HCT116 (cell line): ENCODE measurements at regions not wholly inside any gene's neighbourhood (a gene's known extent, or its start where the extent isn't known, plus 50 kb on each side); places are given as distances from the start of the nearest gene placed in this dataset.

Experiments
- ATAC-seq: fragments of 200-7000 bp; cut with Tn5 transposase; 2 replicates; pipeline ENCODE4 v1.9.1; 2020; ENCODE audit warnings: mild to moderate bottlenecking, moderate library complexity
- BruUV-seq: library from RNA; stranded (reverse); fragments of 400-500 nt; replicated peaks from 2 replicates; lab custom pipeline; 2021; lab: Mats Ljungman, UMichigan
- CTCF ChIA-PET: fragments of 300-600 bp; sonication (Branson Sonifier 250); formaldehyde crosslinking; loops from one replicate; lab custom pipeline; 2021; ENCODE audit warnings: antibody characterized with exemption; lab: Charles Lee
- POLR2A ChIA-PET: fragments of 300-600, 350-600 bp; sonication (Branson Sonifier 250); formaldehyde crosslinking; loops from one replicate; lab custom pipeline; 2021; ENCODE audit warnings: antibody characterized with exemption; lab: Charles Lee
- RAD21 ChIA-PET, 2 experiments: fragments of 300-600 bp; sonication (Branson Sonifier 250); formaldehyde crosslinking; loops; one replicate each; lab custom pipeline; 2023; ENCODE audit warnings: low total read pairs in 2 of 2; ENCODE audit not compliant: uncharacterized antibody in 2 of 2, unreplicated experiment in 2 of 2, low non-redundant PET in 1 of 2; lab: Charles Lee
- DNase-seq: peaks from one replicate; pipeline ENCODE4 v3.0.0-alpha.2; 2010; ENCODE audit warnings: low read depth, low spot score
- H2AFZ ChIP-seq: fragments of 200-600 bp; shearing (Covaris generic), sonication (generic); 2 replicates; pipeline ENCODE4 v1.6.1; 2017; ENCODE audit warnings: low read depth, mixed run types, mixed read lengths, antibody characterized with exemption, low read length; ENCODE audit not compliant: poor library complexity, severe bottlenecking
- H3K27ac ChIP-seq: 2 replicates; pipeline ENCODE4 v1.5.1; 2012; ENCODE audit warnings: low read depth, low read length
- H3K27me3 ChIP-seq: fragments of 200-600 bp; sonication (generic); 2 replicates; pipeline ENCODE4 v1.6.1; 2016; ENCODE audit warnings: mixed run types, low read length, mixed read lengths; ENCODE audit not compliant: insufficient read depth
- H3K36me3 ChIP-seq, 2 experiments: fragments of 200-500 bp in 1 of 2; fragments of 200-600 bp in 1 of 2; sonication (Bioruptor generic) in 1 of 2; sonication (generic) in 1 of 2; 2 replicates each; pipeline versions ENCODE4 v1.5.1 to v1.6.1; 2014 to 2016; ENCODE audit warnings: low read length in 2 of 2, inconsistent platforms in 1 of 2, mixed read lengths in 1 of 2, mixed run types in 1 of 2; ENCODE audit not compliant: insufficient read depth in 2 of 2, control insufficient read depth in 1 of 2
- H3K4me1 ChIP-seq, 2 experiments: fragments of 200-600 bp in 1 of 2; sonication (generic) in 1 of 2; 2 replicates each; pipeline versions ENCODE4 v1.5.1 to v1.6.1; 2012 to 2017; ENCODE audit warnings: low read length in 2 of 2, inconsistent platforms in 1 of 2, mild to moderate bottlenecking in 1 of 2, mixed read lengths in 1 of 2, mixed run types in 1 of 2, moderate library complexity in 1 of 2; ENCODE audit not compliant: insufficient read depth in 2 of 2, control insufficient read depth in 1 of 2
- H3K4me2 ChIP-seq: fragments of 200-600 bp; sonication (generic); 2 replicates; pipeline ENCODE4 v1.6.1; 2017; ENCODE audit warnings: mixed run types, low read length, mixed read lengths
- H3K4me3 ChIP-seq, 2 experiments: fragments of 200-600 bp in 1 of 2; sonication (generic) in 1 of 2; replicated peaks in 1 of 2; 2 replicates each; pipeline ENCODE4 v1.5.1; 2011 to 2016; ENCODE audit warnings: low read length in 2 of 2, control low read depth in 1 of 2, low read depth in 1 of 2, mild to moderate bottlenecking in 1 of 2, mixed read lengths in 1 of 2, mixed run types in 1 of 2
- H3K79me2 ChIP-seq: fragments of 200-600 bp; sonication (generic); 2 replicates; pipeline ENCODE4 v1.6.1; 2017; ENCODE audit warnings: mild to moderate bottlenecking, mixed run types, low read length, moderate library complexity, mixed read lengths; ENCODE audit not compliant: insufficient read depth
- H3K9ac ChIP-seq: fragments of 200-600 bp; sonication (generic); 2 replicates; pipeline ENCODE4 v1.6.1; 2016; ENCODE audit warnings: low read length, mixed read lengths
- H3K9me2 ChIP-seq: fragments of 200-600 bp; sonication (generic), shearing (Covaris generic); 2 replicates; pipeline ENCODE4 v1.6.1; 2017; ENCODE audit warnings: mixed run types, mild to moderate bottlenecking, moderate library complexity; ENCODE audit not compliant: insufficient read depth
- H3K9me3 ChIP-seq, 2 experiments: fragments of 200-500 bp in 1 of 2; fragments of 200-600 bp in 1 of 2; sonication (Bioruptor generic) in 1 of 2; sonication (generic) in 1 of 2; 2 replicates each; pipeline ENCODE4 v1.6.1; 2014 to 2017; ENCODE audit warnings: low read length in 2 of 2, mixed read lengths in 2 of 2, inconsistent platforms in 1 of 2, low read depth in 1 of 2, mild to moderate bottlenecking in 1 of 2, mixed run types in 1 of 2, moderate library complexity in 1 of 2; ENCODE audit not compliant: control insufficient read depth in 1 of 2, insufficient read depth in 1 of 2
- H4K20me1 ChIP-seq: fragments of 200-600 bp; sonication (generic), shearing (Covaris generic); 2 replicates; pipeline ENCODE4 v1.6.1; 2017; ENCODE audit warnings: mixed run types, mild to moderate bottlenecking, moderate library complexity; ENCODE audit not compliant: insufficient read depth
- CBX3 ChIP-seq: IDR thresholded peaks from 2 replicates; pipeline ENCODE4 v1.6.1; 2012; ENCODE audit warnings: low read depth
- EGR1 ChIP-seq: IDR thresholded peaks from 2 replicates; pipeline ENCODE4 v1.6.1; 2012; ENCODE audit warnings: low read depth
- EZH2 ChIP-seq: fragments of 200-600 bp; sonication (generic); IDR thresholded peaks from 2 replicates; pipeline ENCODE4 v1.6.1; 2017; ENCODE audit warnings: antibody characterized with exemption, mixed run types
- EZH2phosphoT487 ChIP-seq: fragments of 200-600 bp; IDR thresholded peaks from 2 replicates; pipeline ENCODE4 v1.6.1; 2018; ENCODE audit warnings: antibody characterized with exemption, borderline replicate concordance
- JUND ChIP-seq: IDR thresholded peaks from 2 replicates; pipeline ENCODE4 v1.6.1; 2012
- MAX ChIP-seq: IDR thresholded peaks from 2 replicates; pipeline ENCODE4 v1.6.1; 2012
- POLR2AphosphoS5 ChIP-seq: IDR thresholded peaks from 2 replicates; pipeline ENCODE4 v1.6.1; 2011; ENCODE audit warnings: mild to moderate bottlenecking, low read depth, low read length, moderate library complexity
- RAD21 ChIP-seq: IDR thresholded peaks from 2 replicates; pipeline ENCODE4 v1.6.1; 2012; ENCODE audit warnings: low read depth, mild to moderate bottlenecking
- SIN3A ChIP-seq: IDR thresholded peaks from 2 replicates; pipeline ENCODE4 v1.6.1; 2012; ENCODE audit warnings: low read depth
- SP1 ChIP-seq: IDR thresholded peaks from 2 replicates; pipeline ENCODE4 v1.6.1; 2012; ENCODE audit warnings: low read depth
- SRF ChIP-seq: IDR thresholded peaks from 2 replicates; pipeline ENCODE4 v1.6.1; 2012; ENCODE audit warnings: low read depth
- TCF7L2 ChIP-seq: IDR thresholded peaks from 2 replicates; pipeline ENCODE4 v1.7.0; 2011; ENCODE audit warnings: borderline replicate concordance, inconsistent platforms; ENCODE audit not compliant: insufficient read depth, insufficient read length; ENCODE audit errors: extremely low read depth
- ZBTB33 ChIP-seq: IDR thresholded peaks from 2 replicates; pipeline ENCODE4 v1.6.1; 2011; ENCODE audit warnings: mild to moderate bottlenecking, low read length, moderate library complexity; ENCODE audit not compliant: insufficient replicate concordance; ENCODE audit errors: extremely low read depth
- ZFX ChIP-seq: fragments of 450-650 bp; IDR thresholded peaks from 2 replicates; pipeline ENCODE4 v1.6.1; 2017
- ZNF274 ChIP-seq: fragments of 200-500 bp; sonication (Bioruptor generic); IDR thresholded peaks from 2 replicates; pipeline ENCODE4 v1.6.1; 2014; ENCODE audit warnings: mild to moderate bottlenecking, low read depth, low read length, inconsistent platforms
- intact Hi-C: fragments of 100-400 bp; cut with micrococcal nuclease; formaldehyde crosslinking; loops from 2 replicates; pipeline ENCODE4 v1.10.0; 2022
- TF ChIP-seq, protein P1 (sequence below): IDR thresholded peaks from 2 replicates; pipeline ENCODE4 v1.6.1; 2012; ENCODE audit warnings: low read depth
- TF ChIP-seq, protein P2 (sequence below), 3 experiments: fragments of 200-600 bp in 1 of 3; sonication (generic) in 1 of 3; IDR thresholded peaks in 2 of 3; conservative IDR thresholded peaks in 1 of 3; 2 replicates each; pipeline ENCODE4 v1.5.1; 2012 to 2017; ENCODE audit warnings: low read depth in 2 of 3, low read length in 2 of 3, antibody characterized with exemption in 1 of 3, borderline replicate concordance in 1 of 3, control low read depth in 1 of 3, mild to moderate bottlenecking in 1 of 3, mixed read lengths in 1 of 3, mixed run types in 1 of 3, moderate library complexity in 1 of 3; ENCODE audit not compliant: insufficient read depth in 1 of 3

DNA sequence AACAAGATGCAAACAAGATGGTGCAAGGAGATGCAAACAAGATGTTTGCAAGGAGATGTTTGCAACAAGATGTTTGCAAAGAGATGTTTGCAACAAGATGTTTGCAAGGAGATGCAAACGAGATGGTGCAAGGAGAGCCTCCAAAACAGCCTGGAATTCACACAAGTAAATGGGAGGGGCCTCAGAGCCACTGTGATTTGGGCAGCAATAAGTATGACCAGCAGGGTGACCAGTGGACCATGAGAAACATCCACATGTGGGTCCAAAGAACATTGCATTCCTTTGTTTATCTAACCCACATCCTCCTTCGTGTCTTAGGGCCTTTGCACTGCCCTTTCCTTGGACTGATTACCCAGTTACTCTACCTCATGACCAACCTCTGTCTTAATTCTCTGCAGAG is 162.9 kb downstream of the PLPP3 start:
- peaks cover 9% of the 10 kb centered on the region for H3K27me3 ChIP-seq
- H3K9ac ChIP-seq: no peak overlapping the region
- H3K36me3 ChIP-seq: no peaks in the 10 kb centered on the region
- no peaks in the 10 kb centered on the region for H4K20me1 ChIP-seq
- CTCF ChIA-PET: no interaction called here
- no peak overlapping the region for H3K27ac ChIP-seq
- H2AFZ ChIP-seq: no peak overlapping the region
- H3K9me2 ChIP-seq: no peaks in the 10 kb centered on the region
- no peaks in the 10 kb centered on the region for H3K4me1 ChIP-seq
- RAD21 ChIA-PET: no interaction called here
- intact Hi-C loops: loop anchor here (10.0 kb wide), 1 partner anchor 62 kb away; no protein-coding TSS in a partner anchor
- no peak; the same call in 1 of the 2 replicates for ATAC-seq
- POLR2A ChIA-PET: no interaction called here
- no TSS peak for BruUV-seq
- no peaks in the 10 kb centered on the region for H3K79me2 ChIP-seq
- no peak for TF ChIP-seq EGR1
- no peak for TF ChIP-seq SIN3A
- TF ChIP-seq MAX: no peak
- no peak for TF ChIP-seq ZFX
- TF ChIP-seq POLR2AphosphoS5: no peak
- no peak for TF ChIP-seq SP1
- no peak for TF ChIP-seq SRF
- TF ChIP-seq JUND: no peak
- no peak for TF ChIP-seq EZH2
- TF ChIP-seq, protein P1, sequence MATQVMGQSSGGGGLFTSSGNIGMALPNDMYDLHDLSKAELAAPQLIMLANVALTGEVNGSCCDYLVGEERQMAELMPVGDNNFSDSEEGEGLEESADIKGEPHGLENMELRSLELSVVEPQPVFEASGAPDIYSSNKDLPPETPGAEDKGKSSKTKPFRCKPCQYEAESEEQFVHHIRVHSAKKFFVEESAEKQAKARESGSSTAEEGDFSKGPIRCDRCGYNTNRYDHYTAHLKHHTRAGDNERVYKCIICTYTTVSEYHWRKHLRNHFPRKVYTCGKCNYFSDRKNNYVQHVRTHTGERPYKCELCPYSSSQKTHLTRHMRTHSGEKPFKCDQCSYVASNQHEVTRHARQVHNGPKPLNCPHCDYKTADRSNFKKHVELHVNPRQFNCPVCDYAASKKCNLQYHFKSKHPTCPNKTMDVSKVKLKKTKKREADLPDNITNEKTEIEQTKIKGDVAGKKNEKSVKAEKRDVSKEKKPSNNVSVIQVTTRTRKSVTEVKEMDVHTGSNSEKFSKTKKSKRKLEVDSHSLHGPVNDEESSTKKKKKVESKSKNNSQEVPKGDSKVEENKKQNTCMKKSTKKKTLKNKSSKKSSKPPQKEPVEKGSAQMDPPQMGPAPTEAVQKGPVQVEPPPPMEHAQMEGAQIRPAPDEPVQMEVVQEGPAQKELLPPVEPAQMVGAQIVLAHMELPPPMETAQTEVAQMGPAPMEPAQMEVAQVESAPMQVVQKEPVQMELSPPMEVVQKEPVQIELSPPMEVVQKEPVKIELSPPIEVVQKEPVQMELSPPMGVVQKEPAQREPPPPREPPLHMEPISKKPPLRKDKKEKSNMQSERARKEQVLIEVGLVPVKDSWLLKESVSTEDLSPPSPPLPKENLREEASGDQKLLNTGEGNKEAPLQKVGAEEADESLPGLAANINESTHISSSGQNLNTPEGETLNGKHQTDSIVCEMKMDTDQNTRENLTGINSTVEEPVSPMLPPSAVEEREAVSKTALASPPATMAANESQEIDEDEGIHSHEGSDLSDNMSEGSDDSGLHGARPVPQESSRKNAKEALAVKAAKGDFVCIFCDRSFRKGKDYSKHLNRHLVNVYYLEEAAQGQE: no peak
- TF ChIP-seq CBX3: no peak
- TF ChIP-seq, protein P2, sequence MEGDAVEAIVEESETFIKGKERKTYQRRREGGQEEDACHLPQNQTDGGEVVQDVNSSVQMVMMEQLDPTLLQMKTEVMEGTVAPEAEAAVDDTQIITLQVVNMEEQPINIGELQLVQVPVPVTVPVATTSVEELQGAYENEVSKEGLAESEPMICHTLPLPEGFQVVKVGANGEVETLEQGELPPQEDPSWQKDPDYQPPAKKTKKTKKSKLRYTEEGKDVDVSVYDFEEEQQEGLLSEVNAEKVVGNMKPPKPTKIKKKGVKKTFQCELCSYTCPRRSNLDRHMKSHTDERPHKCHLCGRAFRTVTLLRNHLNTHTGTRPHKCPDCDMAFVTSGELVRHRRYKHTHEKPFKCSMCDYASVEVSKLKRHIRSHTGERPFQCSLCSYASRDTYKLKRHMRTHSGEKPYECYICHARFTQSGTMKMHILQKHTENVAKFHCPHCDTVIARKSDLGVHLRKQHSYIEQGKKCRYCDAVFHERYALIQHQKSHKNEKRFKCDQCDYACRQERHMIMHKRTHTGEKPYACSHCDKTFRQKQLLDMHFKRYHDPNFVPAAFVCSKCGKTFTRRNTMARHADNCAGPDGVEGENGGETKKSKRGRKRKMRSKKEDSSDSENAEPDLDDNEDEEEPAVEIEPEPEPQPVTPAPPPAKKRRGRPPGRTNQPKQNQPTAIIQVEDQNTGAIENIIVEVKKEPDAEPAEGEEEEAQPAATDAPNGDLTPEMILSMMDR (IDR thresholded peaks at IDR 0.05 in 2 of 3, conservative IDR thresholded peaks at IDR 0.05 in 1 of 3; ENCODE audit: borderline replicate concordance in 1 of 3, insufficient read depth in 1 of 3, low read depth in 2 of 3, low read length in 2 of 3): peak in 2 of 3 experiments; percentile 6 to 32; a peak in 1 of 6 replicates
- no peak for TF ChIP-seq EZH2phosphoT487
- no peak for TF ChIP-seq TCF7L2
- TF ChIP-seq RAD21: peak; percentile 40
- TF ChIP-seq ZBTB33: no peak
- TF ChIP-seq ZNF274: no peak
- H3K4me3 ChIP-seq: no peak overlapping the region
- H3K9me3 ChIP-seq: no peaks in the 10 kb centered on the region
- no peak for DNase-seq
- H3K4me2 ChIP-seq: no peak overlapping the region
